ENCODE measurements at regions not wholly inside any gene's neighbourhood (a gene's known extent, or its start where the extent isn't known, plus 50 kb on each side); places are given as distances from the start of the nearest gene placed in this dataset.

DNA sequence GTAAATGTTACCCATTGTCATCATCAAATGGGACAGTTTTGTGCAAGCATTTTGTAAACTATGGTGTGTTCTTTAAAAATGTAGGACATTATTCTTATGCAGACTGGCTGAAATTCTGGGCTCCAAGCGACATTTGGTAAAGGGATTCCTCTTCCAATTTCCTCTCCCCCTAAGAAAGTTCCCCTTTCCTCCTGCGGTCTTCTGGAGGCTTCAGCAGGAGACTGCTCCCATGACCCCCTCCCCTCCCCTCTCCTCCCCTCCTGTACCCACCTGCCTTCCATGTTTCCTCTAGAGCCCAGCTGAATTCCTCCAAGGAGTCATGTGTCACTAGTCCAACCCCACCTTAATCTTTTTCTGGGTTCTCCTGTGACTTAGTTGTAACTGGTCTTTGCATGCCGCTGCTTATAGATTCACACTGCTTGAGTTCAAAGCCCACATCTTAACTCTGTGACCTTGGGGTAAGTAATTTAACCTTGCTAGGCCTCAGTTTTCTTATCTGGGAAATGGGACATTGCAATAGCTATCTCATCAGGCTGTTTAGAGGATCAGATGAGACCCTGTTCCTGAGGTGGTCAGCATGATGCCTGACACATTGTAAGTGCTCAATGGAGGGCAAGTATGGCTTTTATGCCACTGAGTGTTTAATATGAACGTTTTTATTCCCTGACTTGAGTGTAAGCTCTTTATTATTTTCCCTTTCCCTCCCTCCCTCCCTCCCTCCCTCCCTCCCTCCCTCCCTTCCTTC is 69.9 kb upstream of the WDR26 start:
- TF ChIP-seq, protein P1, sequence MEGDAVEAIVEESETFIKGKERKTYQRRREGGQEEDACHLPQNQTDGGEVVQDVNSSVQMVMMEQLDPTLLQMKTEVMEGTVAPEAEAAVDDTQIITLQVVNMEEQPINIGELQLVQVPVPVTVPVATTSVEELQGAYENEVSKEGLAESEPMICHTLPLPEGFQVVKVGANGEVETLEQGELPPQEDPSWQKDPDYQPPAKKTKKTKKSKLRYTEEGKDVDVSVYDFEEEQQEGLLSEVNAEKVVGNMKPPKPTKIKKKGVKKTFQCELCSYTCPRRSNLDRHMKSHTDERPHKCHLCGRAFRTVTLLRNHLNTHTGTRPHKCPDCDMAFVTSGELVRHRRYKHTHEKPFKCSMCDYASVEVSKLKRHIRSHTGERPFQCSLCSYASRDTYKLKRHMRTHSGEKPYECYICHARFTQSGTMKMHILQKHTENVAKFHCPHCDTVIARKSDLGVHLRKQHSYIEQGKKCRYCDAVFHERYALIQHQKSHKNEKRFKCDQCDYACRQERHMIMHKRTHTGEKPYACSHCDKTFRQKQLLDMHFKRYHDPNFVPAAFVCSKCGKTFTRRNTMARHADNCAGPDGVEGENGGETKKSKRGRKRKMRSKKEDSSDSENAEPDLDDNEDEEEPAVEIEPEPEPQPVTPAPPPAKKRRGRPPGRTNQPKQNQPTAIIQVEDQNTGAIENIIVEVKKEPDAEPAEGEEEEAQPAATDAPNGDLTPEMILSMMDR (IDR thresholded peaks at IDR 0.05; ENCODE audit: low read depth, low read length, missing input control), result no peak
- TF ChIP-seq, protein P2, sequence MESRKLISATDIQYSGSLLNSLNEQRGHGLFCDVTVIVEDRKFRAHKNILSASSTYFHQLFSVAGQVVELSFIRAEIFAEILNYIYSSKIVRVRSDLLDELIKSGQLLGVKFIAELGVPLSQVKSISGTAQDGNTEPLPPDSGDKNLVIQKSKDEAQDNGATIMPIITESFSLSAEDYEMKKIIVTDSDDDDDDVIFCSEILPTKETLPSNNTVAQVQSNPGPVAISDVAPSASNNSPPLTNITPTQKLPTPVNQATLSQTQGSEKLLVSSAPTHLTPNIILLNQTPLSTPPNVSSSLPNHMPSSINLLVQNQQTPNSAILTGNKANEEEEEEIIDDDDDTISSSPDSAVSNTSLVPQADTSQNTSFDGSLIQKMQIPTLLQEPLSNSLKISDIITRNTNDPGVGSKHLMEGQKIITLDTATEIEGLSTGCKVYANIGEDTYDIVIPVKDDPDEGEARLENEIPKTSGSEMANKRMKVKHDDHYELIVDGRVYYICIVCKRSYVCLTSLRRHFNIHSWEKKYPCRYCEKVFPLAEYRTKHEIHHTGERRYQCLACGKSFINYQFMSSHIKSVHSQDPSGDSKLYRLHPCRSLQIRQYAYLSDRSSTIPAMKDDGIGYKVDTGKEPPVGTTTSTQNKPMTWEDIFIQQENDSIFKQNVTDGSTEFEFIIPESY (IDR thresholded peaks at IDR 0.05), result no peak
- no peak for TF ChIP-seq SP1 (IDR thresholded peaks at IDR 0.05)
- no peak for TF ChIP-seq TAF1 (conservative IDR thresholded peaks at IDR 0.05)
- TF ChIP-seq, protein P3, sequence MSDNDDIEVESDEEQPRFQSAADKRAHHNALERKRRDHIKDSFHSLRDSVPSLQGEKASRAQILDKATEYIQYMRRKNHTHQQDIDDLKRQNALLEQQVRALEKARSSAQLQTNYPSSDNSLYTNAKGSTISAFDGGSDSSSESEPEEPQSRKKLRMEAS (IDR thresholded peaks at IDR 0.05), result no peak
- no peak for TF ChIP-seq JUND (IDR thresholded peaks at IDR 0.05)
- TF ChIP-seq, protein P4, sequence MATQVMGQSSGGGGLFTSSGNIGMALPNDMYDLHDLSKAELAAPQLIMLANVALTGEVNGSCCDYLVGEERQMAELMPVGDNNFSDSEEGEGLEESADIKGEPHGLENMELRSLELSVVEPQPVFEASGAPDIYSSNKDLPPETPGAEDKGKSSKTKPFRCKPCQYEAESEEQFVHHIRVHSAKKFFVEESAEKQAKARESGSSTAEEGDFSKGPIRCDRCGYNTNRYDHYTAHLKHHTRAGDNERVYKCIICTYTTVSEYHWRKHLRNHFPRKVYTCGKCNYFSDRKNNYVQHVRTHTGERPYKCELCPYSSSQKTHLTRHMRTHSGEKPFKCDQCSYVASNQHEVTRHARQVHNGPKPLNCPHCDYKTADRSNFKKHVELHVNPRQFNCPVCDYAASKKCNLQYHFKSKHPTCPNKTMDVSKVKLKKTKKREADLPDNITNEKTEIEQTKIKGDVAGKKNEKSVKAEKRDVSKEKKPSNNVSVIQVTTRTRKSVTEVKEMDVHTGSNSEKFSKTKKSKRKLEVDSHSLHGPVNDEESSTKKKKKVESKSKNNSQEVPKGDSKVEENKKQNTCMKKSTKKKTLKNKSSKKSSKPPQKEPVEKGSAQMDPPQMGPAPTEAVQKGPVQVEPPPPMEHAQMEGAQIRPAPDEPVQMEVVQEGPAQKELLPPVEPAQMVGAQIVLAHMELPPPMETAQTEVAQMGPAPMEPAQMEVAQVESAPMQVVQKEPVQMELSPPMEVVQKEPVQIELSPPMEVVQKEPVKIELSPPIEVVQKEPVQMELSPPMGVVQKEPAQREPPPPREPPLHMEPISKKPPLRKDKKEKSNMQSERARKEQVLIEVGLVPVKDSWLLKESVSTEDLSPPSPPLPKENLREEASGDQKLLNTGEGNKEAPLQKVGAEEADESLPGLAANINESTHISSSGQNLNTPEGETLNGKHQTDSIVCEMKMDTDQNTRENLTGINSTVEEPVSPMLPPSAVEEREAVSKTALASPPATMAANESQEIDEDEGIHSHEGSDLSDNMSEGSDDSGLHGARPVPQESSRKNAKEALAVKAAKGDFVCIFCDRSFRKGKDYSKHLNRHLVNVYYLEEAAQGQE (IDR thresholded peaks at IDR 0.05), result no peak
- no peak for TF ChIP-seq GABPA (IDR thresholded peaks at IDR 0.05 in 1 of 2, conservative IDR thresholded peaks at IDR 0.05 in 1 of 2)
- no peak for TF ChIP-seq RAD21 (IDR thresholded peaks at IDR 0.05)

Measured in liver (tissue), 3 donors.